OCI-LY7 (cell line): ENCODE measurements at regions not wholly inside any gene's neighbourhood (a gene's known extent, or its start where the extent isn't known, plus 50 kb on each side); places are given as distances from the start of the nearest gene placed in this dataset.

Experiments used
- CTCF ChIP-seq: fragments of 200-600 bp; sonication (generic); conservative IDR thresholded peaks from 2 replicates; pipeline ENCODE4 v1.5.1; 2014; ENCODE audit warnings: mild to moderate bottlenecking, antibody characterized with exemption, low read length, moderate library complexity, mixed read lengths
- EZH2phosphoT487 ChIP-seq: fragments of 200-600 bp; sonication (generic); IDR thresholded peaks from 2 replicates; pipeline ENCODE4 v1.6.1; 2018; ENCODE audit warnings: low read depth, borderline replicate concordance, mild to moderate bottlenecking, mixed run types, antibody characterized with exemption, low read length, moderate library complexity, mixed read lengths

GRCh38 chr20:40336533-40336932 is 352.5 kb downstream of the MAFB start:
- TF ChIP-seq CTCF: no peak
- TF ChIP-seq EZH2phosphoT487: no peak
